ENCODE measurements at regions not wholly inside any gene's neighbourhood (a gene's known extent, or its start where the extent isn't known, plus 50 kb on each side); places are given as distances from the start of the nearest gene placed in this dataset.

DNA sequence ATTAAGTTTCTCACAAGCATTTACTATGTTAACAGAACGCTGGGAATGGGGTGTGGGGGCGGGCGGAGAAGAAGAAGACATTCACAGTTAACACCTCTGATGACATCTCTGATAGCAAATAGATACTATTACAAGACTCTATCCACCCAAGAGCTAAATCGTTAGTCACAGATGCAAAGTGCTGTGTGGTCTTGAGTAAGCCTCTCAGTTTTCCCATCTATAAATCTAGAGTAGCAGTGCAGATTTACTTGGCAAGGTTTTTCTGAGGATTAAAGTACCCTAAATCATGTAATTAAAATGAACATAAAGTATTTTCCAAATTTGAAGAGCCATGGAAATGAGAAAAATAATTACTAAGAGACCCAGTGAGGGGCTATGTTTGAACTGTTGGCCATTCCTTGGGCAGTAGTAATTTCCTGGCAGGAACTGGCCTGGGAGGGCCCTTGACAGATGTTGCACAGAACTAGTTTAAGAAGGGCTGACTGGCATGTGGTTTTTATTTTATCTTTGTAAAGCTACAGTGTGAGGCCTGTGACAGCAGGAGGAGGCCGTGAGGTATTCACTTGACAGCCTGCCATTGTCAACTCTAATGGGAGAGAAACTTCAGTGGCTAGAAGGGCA lies 58.7 kb upstream of the APOBEC4 start:
- FAIRE-seq (no peak), DNase-seq (ENCODE audit: insufficient read length, low spot score) (no peak)
- TF ChIP-seq, protein P1, sequence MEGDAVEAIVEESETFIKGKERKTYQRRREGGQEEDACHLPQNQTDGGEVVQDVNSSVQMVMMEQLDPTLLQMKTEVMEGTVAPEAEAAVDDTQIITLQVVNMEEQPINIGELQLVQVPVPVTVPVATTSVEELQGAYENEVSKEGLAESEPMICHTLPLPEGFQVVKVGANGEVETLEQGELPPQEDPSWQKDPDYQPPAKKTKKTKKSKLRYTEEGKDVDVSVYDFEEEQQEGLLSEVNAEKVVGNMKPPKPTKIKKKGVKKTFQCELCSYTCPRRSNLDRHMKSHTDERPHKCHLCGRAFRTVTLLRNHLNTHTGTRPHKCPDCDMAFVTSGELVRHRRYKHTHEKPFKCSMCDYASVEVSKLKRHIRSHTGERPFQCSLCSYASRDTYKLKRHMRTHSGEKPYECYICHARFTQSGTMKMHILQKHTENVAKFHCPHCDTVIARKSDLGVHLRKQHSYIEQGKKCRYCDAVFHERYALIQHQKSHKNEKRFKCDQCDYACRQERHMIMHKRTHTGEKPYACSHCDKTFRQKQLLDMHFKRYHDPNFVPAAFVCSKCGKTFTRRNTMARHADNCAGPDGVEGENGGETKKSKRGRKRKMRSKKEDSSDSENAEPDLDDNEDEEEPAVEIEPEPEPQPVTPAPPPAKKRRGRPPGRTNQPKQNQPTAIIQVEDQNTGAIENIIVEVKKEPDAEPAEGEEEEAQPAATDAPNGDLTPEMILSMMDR (IDR thresholded peaks at IDR 0.05; ENCODE audit: insufficient read depth, missing control alignments), result no peak

DNA sequence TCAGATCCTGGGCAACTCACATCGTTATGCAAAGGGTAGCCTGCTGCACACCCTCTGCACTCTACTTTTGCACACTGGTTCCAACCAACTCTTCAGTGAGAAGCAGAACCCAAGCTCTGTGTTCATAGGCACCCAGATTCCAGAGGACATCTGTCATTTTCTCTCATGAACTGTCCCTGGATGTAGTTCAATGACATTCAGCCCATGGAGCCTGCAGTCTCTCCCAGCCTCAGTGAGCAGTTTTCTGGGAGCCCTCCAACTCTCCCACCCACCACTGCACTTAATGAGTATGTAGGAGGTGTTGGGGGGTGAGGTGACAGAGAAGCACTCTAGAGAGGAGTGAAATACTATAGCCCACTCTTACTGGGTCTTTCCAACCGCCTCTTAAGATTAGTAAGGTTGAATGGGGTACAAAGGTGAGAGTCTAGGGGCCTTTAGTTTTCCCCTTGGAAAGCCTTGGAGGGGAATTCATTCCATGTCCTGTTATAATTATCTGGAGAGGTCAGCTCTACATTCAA lies 58.1 kb upstream of the APOBEC4 start:
- TF ChIP-seq, protein P1 (IDR thresholded peaks at IDR 0.05; ENCODE audit: insufficient read depth, missing control alignments), result no peak
- DNase-seq (ENCODE audit: insufficient read length, low spot score) (no peak), FAIRE-seq (no peak)

DNA sequence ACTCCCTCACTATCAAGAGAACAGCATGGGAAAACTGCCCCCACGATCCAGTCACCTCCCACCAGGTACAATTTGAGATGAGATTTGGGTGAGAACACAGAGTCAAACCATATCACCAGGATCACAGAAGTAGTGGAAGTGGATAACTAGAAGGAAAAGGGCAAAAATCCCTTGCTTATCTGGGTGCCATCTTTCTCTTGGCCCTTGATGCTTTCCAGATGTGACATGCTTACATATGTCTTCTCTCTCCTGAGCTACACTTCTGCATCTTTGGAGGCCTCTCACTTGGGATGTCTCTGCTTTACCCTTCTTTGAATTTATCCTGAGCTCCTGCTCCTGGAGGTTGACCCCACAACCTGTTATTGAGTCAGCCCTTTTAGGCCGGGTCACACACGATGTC lies 57.6 kb upstream of the APOBEC4 start:
- TF ChIP-seq, protein P1 (IDR thresholded peaks at IDR 0.05; ENCODE audit: insufficient read depth, missing control alignments), result no peak
- FAIRE-seq (no peak), DNase-seq (ENCODE audit: insufficient read length, low spot score) (no peak)

DNA sequence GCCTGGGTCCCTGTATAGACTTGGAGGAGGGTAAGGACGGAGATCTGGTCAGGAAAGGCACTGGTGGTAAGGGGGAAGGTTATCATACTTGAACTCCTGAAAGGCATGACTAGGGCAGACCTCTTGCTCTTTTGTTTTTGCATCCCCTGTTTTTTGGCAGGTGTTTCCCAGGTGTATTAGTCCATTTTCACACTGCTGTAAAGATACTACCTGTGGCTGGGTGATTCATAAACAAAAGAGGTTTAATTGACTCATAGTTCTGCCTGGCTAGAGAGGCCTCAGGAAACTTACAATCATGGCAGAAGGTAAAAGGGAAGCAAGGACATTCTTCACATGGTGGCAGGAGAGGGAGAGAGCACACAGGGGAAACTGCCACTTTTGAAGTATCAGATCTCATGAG lies 57.2 kb upstream of the APOBEC4 start:
- FAIRE-seq, result no peak

DNA sequence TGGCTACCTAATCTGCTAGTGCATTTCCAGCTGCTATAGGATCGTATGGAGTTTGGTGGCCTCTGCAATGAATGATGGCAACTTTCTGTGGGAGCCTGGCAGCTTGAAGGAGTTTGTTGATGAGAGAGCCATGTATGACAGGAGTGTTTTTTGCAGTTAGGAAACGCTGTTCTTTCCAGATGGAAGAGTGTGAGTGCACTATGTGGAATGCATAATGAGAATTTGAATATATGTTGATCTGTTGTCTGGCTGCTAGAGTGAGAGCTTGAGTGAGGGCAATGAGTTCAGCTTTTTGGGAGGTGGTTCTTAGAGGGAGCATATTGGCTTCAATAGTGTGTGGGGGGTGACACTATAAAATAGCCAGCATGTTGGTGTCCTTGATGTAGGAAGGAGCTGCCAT lies 51.0 kb upstream of the APOBEC4 start:
- DNase-seq (ENCODE audit: insufficient read length, low spot score) (no peak), FAIRE-seq (no peak)
- TF ChIP-seq, protein P1 (IDR thresholded peaks at IDR 0.05; ENCODE audit: insufficient read depth, missing control alignments), result no peak

More for the DNA sequence above, 57.2 kb upstream of the APOBEC4 start:
- no peak for DNase-seq (ENCODE audit: insufficient read length, low spot score)
- TF ChIP-seq, protein P1 (IDR thresholded peaks at IDR 0.05; ENCODE audit: insufficient read depth, missing control alignments), result no peak

All from D721Med (cell line).